NCI-H128 (cell line): ENCODE measurements at regions not wholly inside any gene's neighbourhood (a gene's known extent, or its start where the extent isn't known, plus 50 kb on each side); places are given as distances from the start of the nearest gene placed in this dataset.
"Not testable (repeated sequence)": the region's sequence is repeated elsewhere in the genome, so short reads cannot be mapped to it uniquely, and the experiment has no call there.

Experiments used
- DNase-seq: peaks from one replicate; lab custom pipeline; 2025; ENCODE audit not compliant: unreplicated experiment; lab: John Stamatoyannopoulos, UW

GRCh38 chr7:118777308-118777707 is 552.8 kb downstream of the ANKRD7 start:
- DNase-seq = no peak

DNA sequence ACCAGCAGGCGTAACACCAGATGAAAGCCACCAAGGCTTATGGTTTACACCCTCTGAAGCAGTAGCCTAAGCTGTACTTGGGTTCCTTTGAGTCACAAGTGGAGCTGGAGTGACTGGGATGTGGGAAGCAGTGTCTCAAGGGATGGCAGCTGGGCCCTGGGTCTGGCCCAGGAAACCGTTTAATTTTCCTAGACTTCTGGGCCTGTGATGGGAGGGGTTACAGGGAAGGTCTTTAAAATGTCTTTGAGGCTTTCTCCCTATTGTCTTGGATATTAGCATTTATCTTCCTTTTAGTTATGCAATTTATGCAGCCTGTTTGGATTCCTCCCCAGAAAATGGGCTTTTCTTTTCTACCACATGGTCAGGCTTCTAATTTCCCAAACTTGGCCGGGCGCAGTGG is 568.2 kb downstream of the ANKRD7 start:
- no peak for DNase-seq

DNA sequence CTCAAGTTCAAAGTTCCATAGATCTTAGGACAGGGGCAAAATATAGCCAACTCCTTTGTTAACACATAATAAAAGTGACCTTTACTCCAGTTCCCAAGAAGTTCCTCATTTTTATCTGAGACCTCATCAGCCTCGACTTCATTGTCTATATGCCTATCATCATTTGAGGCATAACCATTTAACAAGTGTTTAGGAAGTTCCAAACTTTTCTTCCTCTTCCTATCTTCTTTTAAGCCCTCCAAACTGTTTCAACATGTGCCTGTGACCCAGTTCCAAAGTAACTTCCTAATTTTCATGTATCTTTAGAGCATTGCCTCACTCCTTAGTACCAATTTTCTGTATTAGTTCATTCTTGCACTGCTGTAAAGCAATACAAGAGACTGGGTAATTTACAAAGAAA is 569.1 kb downstream of the ANKRD7 start:
- no peak for DNase-seq

GRCh38 chr7:118794419-118794818 is 569.9 kb downstream of the ANKRD7 start:
- no peak for DNase-seq

GRCh38 chr7:118801366-118801765 is 576.9 kb downstream of the ANKRD7 start:
- DNase-seq = no peak

- no peak for DNase-seq
These were observed 578.2 kb downstream of the ANKRD7 start for GRCh38 chr7:118802726-118803125.

DNA sequence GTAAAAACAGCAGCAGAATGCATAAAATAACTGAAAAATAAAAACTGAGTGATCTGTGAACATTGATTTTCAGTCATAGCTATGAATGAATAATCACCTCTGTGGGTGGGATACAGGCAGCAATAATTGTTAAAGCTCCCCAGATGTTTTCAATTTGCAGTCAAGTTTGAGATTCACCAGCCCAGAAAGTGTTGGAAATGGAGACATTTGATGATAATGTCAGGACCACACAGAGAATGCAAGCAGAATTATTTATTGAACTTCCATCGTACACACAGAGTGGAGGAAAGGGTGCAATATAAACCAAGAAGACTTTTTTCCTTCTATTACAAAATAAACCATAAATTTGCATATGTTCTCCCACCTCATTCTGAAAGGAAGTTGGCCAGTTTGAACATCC is 601.7 kb downstream of the ANKRD7 start:
- DNase-seq = no peak

DNA sequence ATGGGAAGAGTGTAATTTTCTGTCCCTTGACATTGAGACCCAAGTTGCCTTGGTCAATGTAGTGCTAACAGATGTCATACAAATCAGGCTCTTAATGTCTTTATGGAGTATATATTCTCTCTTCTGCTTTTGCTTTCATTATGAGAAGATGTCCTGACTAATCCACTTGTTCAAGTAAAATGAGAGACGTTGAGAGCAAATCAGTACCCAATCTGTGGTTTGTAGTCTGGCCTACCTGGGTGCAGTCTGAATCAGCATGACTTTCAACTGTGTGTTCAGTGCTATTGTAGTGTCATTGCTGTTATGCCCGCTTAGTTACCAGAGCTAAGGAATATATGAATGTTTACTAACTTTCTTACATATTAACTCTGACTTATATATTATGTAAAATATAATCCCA is 612.4 kb downstream of the ANKRD7 start:
- no peak for DNase-seq

- DNase-seq = no peak
These were observed 615.0 kb downstream of the ANKRD7 start for GRCh38 chr7:118839515-118839914.

GRCh38 chr7:118843456-118843855 is 619.0 kb downstream of the ANKRD7 start:
- no peak for DNase-seq

GRCh38 chr7:118844748-118845147 is 620.2 kb downstream of the ANKRD7 start:
- DNase-seq = no peak

DNA sequence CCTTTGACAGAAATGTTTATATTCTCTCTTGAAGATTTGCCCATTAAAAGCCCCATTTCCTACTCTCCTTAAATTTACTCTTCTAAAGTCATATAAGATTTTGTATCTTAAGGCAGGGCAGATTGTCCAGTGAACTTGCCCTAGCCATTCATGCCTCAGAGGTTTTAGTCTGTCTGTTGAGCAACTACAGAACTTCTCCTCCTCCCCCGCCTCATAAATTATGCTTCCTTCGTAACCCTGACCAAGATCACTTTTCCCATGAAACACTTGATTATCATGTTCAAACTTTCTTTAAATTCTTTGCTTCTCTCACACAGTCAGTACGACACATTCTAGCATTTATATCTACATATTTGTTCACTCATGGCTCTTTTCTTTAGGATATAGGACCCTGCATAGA is 621.3 kb downstream of the ANKRD7 start:
- DNase-seq = no peak

GRCh38 chr7:118846977-118847376 is 622.5 kb downstream of the ANKRD7 start:
- DNase-seq = no peak

DNA sequence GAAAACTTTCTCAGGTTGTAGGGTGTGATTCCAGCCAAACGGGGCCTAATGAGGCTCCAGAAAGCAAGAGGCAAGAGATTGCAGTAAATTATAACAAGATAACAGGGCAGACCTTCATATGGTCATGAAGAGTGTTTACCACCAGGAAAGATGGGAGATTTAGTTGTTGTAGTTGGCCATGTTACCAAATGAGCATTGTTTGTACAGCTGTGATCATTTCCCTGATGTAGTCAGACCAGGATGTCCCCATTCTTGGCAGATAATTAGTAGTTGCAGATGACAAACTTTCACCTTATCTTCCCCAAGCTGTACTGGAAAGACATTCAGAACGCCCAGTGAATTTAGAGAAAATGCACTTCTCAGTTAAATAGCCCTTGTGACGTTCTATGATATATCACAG is 630.8 kb downstream of the ANKRD7 start:
- DNase-seq = no peak

DNA sequence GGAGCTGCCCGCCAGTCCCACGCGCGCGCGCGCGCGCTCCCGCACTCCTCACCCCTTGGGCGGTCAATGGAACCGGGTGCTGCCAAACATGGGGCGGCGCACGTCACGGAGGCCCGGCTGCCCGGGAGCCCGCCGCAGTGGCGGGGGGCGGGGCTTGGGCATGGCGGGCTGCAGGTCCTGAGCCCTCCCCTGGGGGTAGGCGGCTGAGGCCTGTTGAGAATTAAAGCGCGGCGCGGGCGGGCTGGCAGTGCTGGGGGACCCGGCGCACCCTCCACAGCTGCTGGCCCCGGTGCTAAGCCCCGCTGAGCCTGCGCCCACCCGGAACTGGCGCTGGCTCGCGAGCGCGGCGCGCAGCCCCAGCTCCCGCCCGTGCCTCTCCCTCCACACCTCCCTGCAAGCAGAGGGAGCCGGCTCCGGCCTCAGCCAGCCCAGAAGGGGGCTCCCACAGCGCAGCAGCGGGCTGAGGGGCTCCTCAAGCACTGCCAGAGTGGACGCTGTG is 634.2 kb downstream of the ANKRD7 start:
- no peak for DNase-seq

GRCh38 chr7:118861581-118861980 is 637.1 kb downstream of the ANKRD7 start:
- no peak for DNase-seq

GRCh38 chr7:118862740-118863139 is 638.2 kb downstream of the ANKRD7 start:
- DNase-seq = no peak

DNA sequence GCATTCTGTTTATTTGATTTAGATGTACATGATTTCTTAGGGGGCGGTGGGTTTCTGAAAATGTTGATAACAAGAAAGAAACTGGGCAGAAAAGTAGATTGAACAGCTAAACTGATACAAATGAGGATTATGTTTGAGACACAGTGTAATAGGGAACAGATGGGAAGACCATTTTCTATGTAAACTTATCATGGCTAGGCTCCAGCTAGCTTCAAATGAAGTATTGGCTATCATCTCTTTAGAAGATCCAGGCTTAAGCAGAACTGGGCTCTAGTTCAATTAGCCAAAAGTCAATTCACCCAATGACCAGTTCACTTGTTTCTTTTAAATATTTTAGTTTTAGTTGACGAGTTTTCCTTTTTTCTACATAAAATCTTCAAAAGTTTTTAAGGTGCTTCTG is 639.5 kb downstream of the ANKRD7 start:
- DNase-seq = no peak

DNA sequence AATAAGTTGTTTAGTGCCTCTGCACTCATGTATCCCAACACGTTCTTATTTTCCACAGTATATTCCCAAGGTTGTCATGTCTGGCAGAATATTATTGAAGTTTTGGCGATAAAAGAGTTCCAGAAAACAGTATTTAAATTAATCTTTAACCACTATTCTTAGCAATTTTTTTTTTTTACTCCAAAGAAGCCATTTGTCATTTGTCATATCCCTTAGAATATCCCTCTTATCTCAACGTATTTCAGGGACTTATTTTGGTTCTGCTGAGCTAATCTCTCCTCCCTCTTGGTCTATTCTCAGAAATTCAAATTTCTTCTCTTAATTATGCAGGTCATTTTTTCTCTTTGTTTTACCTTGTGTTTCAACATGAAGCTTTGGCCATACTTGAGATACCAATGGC is 643.4 kb downstream of the ANKRD7 start:
- DNase-seq = no peak

DNA sequence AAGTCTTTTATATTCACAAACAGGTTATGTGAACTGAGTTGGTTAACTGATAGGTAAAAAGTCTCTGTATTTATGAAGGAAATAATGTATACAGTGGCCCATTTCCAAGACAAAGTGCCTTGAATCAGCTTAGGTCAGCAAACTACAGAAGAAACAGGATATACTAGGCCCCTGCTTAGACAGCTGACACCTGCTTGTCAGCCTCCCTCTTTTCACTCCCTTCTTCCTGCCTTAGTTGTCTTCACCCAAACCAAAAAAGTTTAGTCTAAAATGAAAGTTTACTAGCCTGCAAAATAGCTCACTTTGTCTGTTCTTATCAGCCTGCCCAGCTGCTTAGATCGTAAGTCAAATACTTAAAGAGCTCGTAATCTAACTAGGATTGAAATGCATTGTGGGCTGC is 644.6 kb downstream of the ANKRD7 start:
- not testable (repeated sequence) for DNase-seq

DNA sequence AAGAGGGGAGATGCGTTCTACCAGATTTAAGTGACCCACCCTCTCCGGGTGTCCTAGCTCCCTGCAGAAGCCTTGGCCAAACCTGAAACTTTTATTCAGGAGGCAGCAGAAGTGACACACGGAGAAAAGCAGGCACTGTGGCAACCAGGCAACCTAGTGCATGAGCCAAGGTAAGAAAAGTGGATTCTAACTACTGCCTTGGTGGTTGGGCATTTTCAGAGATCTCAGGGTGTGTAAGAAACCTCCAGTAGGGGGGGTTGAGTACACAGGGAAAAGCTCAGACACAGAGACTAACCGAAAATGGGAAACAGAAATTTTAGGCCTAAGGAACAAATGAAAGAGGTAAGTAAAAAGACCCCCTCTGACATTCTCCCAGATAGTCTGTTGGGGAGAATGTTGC is 645.7 kb downstream of the ANKRD7 start:
- no peak for DNase-seq

DNA sequence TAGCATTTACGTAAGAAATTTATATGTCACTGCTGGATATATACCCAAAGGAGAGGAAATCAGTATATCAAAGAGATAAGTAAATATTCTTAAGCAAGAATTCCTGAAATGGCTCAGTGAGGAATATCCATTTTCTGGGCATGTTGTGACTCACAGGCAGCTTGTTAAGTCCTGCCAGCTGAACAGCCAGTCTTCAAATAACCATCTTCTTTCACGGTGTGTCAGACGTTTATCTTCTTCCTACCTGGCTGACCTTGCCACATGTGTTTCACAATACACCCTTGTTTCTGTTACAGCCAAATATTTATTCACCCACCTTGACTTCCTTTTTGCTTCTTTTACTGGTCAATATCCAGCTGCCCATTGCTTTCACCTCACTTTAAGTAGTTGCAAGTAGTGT is 648.1 kb downstream of the ANKRD7 start:
- no peak for DNase-seq

- DNase-seq = no peak
These were observed 652.7 kb downstream of the ANKRD7 start for GRCh38 chr7:118877187-118877586.

GRCh38 chr7:118878336-118878735 is 653.8 kb downstream of the ANKRD7 start:
- DNase-seq = no peak
